H9 (cell line): ENCODE measurements at regions not wholly inside any gene's neighbourhood (a gene's known extent, or its start where the extent isn't known, plus 50 kb on each side); places are given as distances from the start of the nearest gene placed in this dataset.

Experiments used
- DNase-seq: peaks from one replicate; pipeline ENCODE4 v3.0.0-alpha.2; 2017
- H2AFZ ChIP-seq: one replicate; pipeline ENCODE4 v1.6.1; 2013; ENCODE audit warnings: mild to moderate bottlenecking, low read length, control low read depth, moderate library complexity
- H2AK5ac ChIP-seq: 2 replicates; pipeline ENCODE4 v1.6.1; 2013; ENCODE audit warnings: low read length, control low read depth, mixed read lengths; ENCODE audit not compliant: insufficient read length
- H2BK120ac ChIP-seq: one replicate; pipeline ENCODE4 v1.6.1; 2013; ENCODE audit warnings: low read depth, mild to moderate bottlenecking, low read length, control low read depth, inconsistent platforms; ENCODE audit not compliant: poor library complexity, severe bottlenecking
- H2BK12ac ChIP-seq: 2 replicates; pipeline ENCODE4 v1.6.1; 2013; ENCODE audit warnings: low read length, control low read depth, mixed read lengths, low read depth; ENCODE audit not compliant: insufficient read length
- H2BK15ac ChIP-seq: 2 replicates; pipeline ENCODE4 v1.6.1; 2013; ENCODE audit warnings: low read depth, low read length, control low read depth
- H2BK20ac ChIP-seq: one replicate; pipeline ENCODE4 v1.6.1; 2013; ENCODE audit warnings: low read depth, mild to moderate bottlenecking, low read length, control low read depth, inconsistent platforms; ENCODE audit not compliant: poor library complexity, severe bottlenecking
- H2BK5ac ChIP-seq: 2 replicates; pipeline ENCODE4 v1.6.1; 2013; ENCODE audit warnings: low read length, control low read depth, mixed read lengths; ENCODE audit not compliant: insufficient read length
- H3K14ac ChIP-seq: 2 replicates; pipeline ENCODE4 v1.6.1; 2013; ENCODE audit warnings: low read length, control low read depth; ENCODE audit not compliant: insufficient read depth
- H3K18ac ChIP-seq: 2 replicates; pipeline ENCODE4 v1.6.1; 2013; ENCODE audit warnings: low read depth, mild to moderate bottlenecking, mixed read lengths, low read length, control low read depth; ENCODE audit not compliant: insufficient read length
- H3K23ac ChIP-seq: 2 replicates; pipeline ENCODE4 v1.6.1; 2013; ENCODE audit warnings: low read length, control low read depth, mixed read lengths, low read depth; ENCODE audit not compliant: insufficient read length
- H3K23me2 ChIP-seq: 2 replicates; pipeline ENCODE4 v1.6.1; 2013; ENCODE audit warnings: low read depth, mild to moderate bottlenecking, mixed read lengths, low read length, control low read depth; ENCODE audit not compliant: insufficient read length, poor library complexity, severe bottlenecking
- H3K27ac ChIP-seq: 2 replicates; pipeline ENCODE4 v1.5.1; 2013; ENCODE audit warnings: low read length, control low read depth, mixed read lengths, low read depth; ENCODE audit not compliant: insufficient read length
- H3K27me3 ChIP-seq: 2 replicates; pipeline ENCODE4 v1.6.1; 2013; ENCODE audit warnings: low read length, control low read depth, inconsistent platforms; ENCODE audit not compliant: insufficient read depth
- H3K4ac ChIP-seq: 2 replicates; pipeline ENCODE4 v1.6.1; 2013; ENCODE audit warnings: low read depth, mild to moderate bottlenecking, control low read depth, inconsistent platforms, low read length, moderate library complexity
- H3K4me1 ChIP-seq: 2 replicates; pipeline ENCODE4 v1.6.1; 2013; ENCODE audit warnings: low read length, control low read depth, inconsistent platforms; ENCODE audit not compliant: insufficient read depth
- H3K4me2 ChIP-seq: 2 replicates; pipeline ENCODE4 v1.6.1; 2013; ENCODE audit warnings: low read length, control low read depth, mixed read lengths; ENCODE audit not compliant: insufficient read length, insufficient read depth
- H3K56ac ChIP-seq: 2 replicates; pipeline ENCODE4 v1.6.1; 2013; ENCODE audit warnings: low read depth, mild to moderate bottlenecking, mixed read lengths, low read length, control low read depth; ENCODE audit not compliant: insufficient read length
- H3K79me1 ChIP-seq: 2 replicates; pipeline ENCODE4 v1.6.1; 2013; ENCODE audit warnings: low read depth, mild to moderate bottlenecking, moderate library complexity, low read length, control low read depth, inconsistent platforms; ENCODE audit not compliant: insufficient read depth, poor library complexity, severe bottlenecking
- H3K79me2 ChIP-seq: 2 replicates; pipeline ENCODE4 v1.6.1; 2013; ENCODE audit warnings: low read length, control low read depth, inconsistent platforms; ENCODE audit not compliant: insufficient read depth
- H3K9ac ChIP-seq: 2 replicates; pipeline ENCODE4 v1.6.1; 2013; ENCODE audit warnings: low read length, control low read depth, mixed read lengths; ENCODE audit not compliant: insufficient read length; ENCODE audit errors: extremely low read depth
- H3K9me3 ChIP-seq: one replicate; pipeline ENCODE4 v1.6.1; 2013; ENCODE audit warnings: low read depth, low read length, inconsistent platforms; ENCODE audit not compliant: control insufficient read depth
- H3T11ph ChIP-seq: one replicate; pipeline ENCODE4 v1.6.1; 2013; ENCODE audit warnings: mild to moderate bottlenecking, low read length, control low read depth, inconsistent platforms
- H4K20me1 ChIP-seq: one replicate; pipeline ENCODE4 v1.6.1; 2013; ENCODE audit not compliant: control insufficient read depth, insufficient read length, insufficient read depth
- H4K5ac ChIP-seq: 2 replicates; pipeline ENCODE4 v1.6.1; 2013; ENCODE audit warnings: low read depth, mild to moderate bottlenecking, mixed read lengths, low read length, control low read depth; ENCODE audit not compliant: insufficient read length
- H4K8ac ChIP-seq: replicated peaks from 2 replicates; pipeline ENCODE4 v1.6.1; 2013; ENCODE audit warnings: low read length, control low read depth, mixed read lengths, low read depth; ENCODE audit not compliant: insufficient read length
- H4K91ac ChIP-seq: 2 replicates; pipeline ENCODE4 v1.6.1; 2013; ENCODE audit warnings: low read depth, mild to moderate bottlenecking, moderate library complexity, mixed read lengths, low read length, control low read depth; ENCODE audit not compliant: insufficient read length
- H3K27ac Mint-ChIP-seq, 3 experiments: 2 replicates in 2 of 3; 3 replicates in 1 of 3; pipeline ENCODE4 v1.8.0; 2020 to 2021; ENCODE audit warnings: mixed read lengths in 3 of 3, mild to moderate bottlenecking in 1 of 3, moderate library complexity in 1 of 3
- H3K27me3 Mint-ChIP-seq: 2 replicates; pipeline ENCODE4 v1.8.0; 2021; ENCODE audit warnings: low read depth, mild to moderate bottlenecking, moderate library complexity, mixed read lengths
- H3K36me3 Mint-ChIP-seq, 3 experiments: 2 replicates in 2 of 3; 3 replicates in 1 of 3; pipeline ENCODE4 v1.8.0; 2020 to 2021; ENCODE audit warnings: low read depth in 3 of 3, mixed read lengths in 3 of 3; ENCODE audit not compliant: insufficient read depth in 1 of 3
- H3K4me1 Mint-ChIP-seq, 2 experiments: 2 replicates each; pipeline ENCODE4 v1.8.0; 2020; ENCODE audit warnings: mixed read lengths in 2 of 2
- H3K4me3 Mint-ChIP-seq, 2 experiments: 2 replicates in 1 of 2; 3 replicates in 1 of 2; pipeline ENCODE4 v1.8.0; 2020 to 2021; ENCODE audit warnings: mild to moderate bottlenecking in 2 of 2, mixed read lengths in 2 of 2, moderate library complexity in 1 of 2
- H3K9me3 Mint-ChIP-seq, 2 experiments: 2 replicates in 1 of 2; 3 replicates in 1 of 2; pipeline ENCODE4 v1.8.0; 2020; ENCODE audit warnings: mild to moderate bottlenecking in 2 of 2, mixed read lengths in 2 of 2, moderate library complexity in 1 of 2
- CTCF ChIP-seq: fragments of 200-600 bp; sonication (generic); conservative IDR thresholded peaks from 3 replicates; pipeline ENCODE4 v1.8.0; 2021; ENCODE audit warnings: antibody characterized with exemption, mild to moderate bottlenecking
- WGBS: extraction: QIAGEN DNeasy Blood & Tissue Kit; methylation state at CpG from one replicate; pipeline ENCODE4 v1.1.7; 2013; ENCODE audit warnings: missing lambda C conversion rate, low lambda C conversion rate, mixed read lengths; ENCODE audit not compliant: insufficient read length; ENCODE audit errors: extremely low coverage; 5-methylcytosine and 5-hydroxymethylcytosine counted together

GRCh38 chr14:95814363-95815225 is 62.0 kb upstream of the TUNAR start:
- Histone ChIP-seq H3K79me1 (no peaks in the 10 kb centered on the region), H3K56ac (no peak overlapping the region), H3K4me2 (no peak overlapping the region), H3K4me1 (peaks cover 6% of the 10 kb centered on the region), H3K27ac (no peak overlapping the region), H2AK5ac (no peak overlapping the region), H3K18ac (no peak overlapping the region), H3K4ac (no peak overlapping the region), H3K9me3 (no peaks in the 10 kb centered on the region), H3K23me2 (no peaks in the 10 kb centered on the region), H3K14ac (no peak overlapping the region), H2BK12ac (no peak overlapping the region), H2BK5ac (no peak overlapping the region), H4K8ac (no peak overlapping the region), H4K91ac (no peak overlapping the region), H4K5ac (no peak overlapping the region), H3T11ph (no peak overlapping the region), H2BK15ac (no peak overlapping the region), H4K20me1 (no peaks in the 10 kb centered on the region), H3K9ac (no peak overlapping the region), H2BK120ac (no peak overlapping the region), H3K23ac (no peak overlapping the region), H2AFZ (no peak overlapping the region), H3K79me2 (no peaks in the 10 kb centered on the region), H3K27me3 (no peaks in the 10 kb centered on the region), H2BK20ac (no peak overlapping the region)
- Mint-ChIP-seq H3K27me3 (peaks cover 20% of the 10 kb centered on the region), H3K27ac (no peak overlapping the region), H3K9me3 (no peaks in the 10 kb centered on the region), H3K36me3 (no peaks in the 10 kb centered on the region), H3K4me1 (peaks cover 30% of the 10 kb centered on the region in 2 experiments), H3K4me3 (no peak overlapping the region)
- TF ChIP-seq CTCF = no peak
- no CpG with 5 or more reads among the region's 10 CpGs for WGBS
- DNase-seq = peak; percentile 13
